GM21717 (cell line): ENCODE measurements at regions not wholly inside any gene's neighbourhood (a gene's known extent, or its start where the extent isn't known, plus 50 kb on each side); places are given as distances from the start of the nearest gene placed in this dataset.
"Not testable (repeated sequence)": the region's sequence is repeated elsewhere in the genome, so short reads cannot be mapped to it uniquely, and the experiment has no call there.

Source experiments
- ATAC-seq: cut with Tn5 transposase; IDR thresholded peaks from one replicate; pipeline ENCODE4 v1.9.1; 2021; ENCODE audit warnings: mild to moderate bottlenecking, moderate library complexity; ENCODE audit not compliant: unreplicated experiment

DNA sequence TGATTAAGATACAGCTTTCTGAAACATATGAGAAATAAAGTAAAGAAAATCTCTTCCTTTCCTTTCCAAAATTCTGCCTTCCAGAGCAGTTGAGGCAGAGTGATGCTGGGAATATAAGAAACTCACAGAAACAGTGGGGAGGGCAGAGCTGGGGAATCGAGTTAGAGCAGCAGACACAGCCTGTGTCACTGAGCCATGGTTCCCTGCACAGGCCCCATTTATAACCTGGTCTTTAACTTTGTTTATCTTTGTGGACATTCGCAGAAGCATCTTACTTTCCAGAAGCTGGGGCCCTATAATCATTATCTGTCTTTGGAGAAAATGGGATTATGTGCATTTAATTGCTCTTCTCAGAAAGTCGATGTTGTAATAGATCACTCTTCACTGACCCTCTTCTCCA is 349.1 kb downstream of the SETD4 start:
- no peak for ATAC-seq

DNA sequence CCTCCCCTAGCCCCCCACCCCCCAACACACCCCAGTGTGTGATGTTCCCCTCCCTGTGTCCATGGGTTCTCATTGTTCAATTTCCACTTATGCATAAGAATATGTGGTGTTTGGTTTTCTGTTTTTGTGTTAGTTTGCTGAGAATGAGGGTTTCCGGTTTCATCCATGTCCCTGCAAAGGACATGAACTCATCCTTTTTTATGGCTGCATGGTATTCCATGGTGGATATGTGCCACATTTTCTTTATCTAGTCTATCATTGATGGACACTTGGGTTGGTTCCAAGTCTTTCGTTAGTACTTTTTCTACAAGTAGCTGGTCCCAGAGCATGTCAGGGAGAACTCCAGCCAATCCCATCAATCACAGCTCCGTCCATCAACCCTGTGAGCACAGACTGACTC is 350.3 kb downstream of the SETD4 start:
- ATAC-seq = not testable (repeated sequence)

DNA sequence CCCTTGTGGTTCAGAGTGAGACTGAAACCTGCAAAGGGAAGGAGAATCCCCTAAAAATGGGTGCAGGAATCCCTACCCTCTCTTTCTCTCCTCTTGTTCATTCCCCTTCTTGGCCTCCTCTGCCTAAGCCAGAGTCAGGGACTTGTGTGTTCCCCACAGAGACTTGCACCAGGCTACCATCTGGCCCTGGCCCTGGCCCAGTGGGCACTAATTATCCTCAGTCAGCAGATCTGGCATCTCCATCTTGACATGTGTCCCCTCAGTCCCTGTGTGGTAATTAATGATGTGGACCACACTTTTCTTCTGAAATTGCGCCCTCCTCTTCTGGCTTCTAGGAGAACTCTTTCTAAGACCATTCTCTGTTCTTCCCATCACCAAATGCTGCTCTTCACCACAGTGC is 354.4 kb downstream of the SETD4 start:
- ATAC-seq = no peak

DNA sequence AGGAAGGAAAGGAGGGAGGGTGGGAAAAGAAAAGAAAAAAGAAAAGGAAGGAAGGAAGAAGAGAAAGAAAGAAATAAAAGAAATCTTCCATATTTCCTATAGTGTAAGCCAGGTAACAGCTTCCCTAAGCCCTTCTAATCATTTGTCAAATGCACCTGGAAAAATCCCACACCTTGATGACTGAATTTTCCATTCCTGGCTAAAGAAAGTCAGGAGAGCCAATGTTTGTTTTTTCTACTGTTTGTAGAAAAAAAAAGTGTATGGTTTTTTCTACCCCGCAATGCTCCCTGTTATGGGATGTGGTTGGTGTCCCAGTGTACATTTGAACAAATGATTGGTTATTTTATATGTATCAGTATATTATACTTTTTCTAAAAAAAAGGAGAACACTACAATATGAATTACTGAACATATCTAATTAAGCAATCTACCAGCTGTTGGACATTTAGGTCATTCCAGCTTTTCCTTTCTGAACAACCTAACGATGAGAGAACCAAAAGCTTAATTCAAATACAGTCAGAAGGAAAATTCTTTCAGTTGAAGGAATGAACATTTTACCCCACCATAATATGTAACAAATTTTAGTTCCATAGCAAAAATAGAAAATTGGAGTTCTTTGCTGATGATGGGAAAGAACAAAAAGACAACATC is 355.0 kb downstream of the SETD4 start:
- no peak for ATAC-seq

DNA sequence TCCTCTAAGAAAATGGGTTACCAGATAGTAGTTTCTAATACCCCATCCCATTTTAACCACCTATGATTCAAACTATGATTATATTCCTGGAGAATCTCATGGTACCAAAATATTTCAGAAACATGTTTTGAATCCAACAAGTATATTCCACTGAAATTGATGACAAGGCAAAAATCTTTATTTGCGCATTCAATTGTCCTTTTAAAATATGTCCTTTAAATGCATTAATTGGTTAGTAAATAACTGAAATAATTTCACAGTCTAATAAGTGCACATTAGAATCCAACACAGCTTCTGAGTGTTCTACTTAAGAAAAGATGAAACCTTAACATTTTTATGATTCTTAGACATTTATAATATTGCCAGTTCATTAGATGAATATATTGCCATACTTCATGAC is 356.6 kb downstream of the SETD4 start:
- no peak for ATAC-seq

DNA sequence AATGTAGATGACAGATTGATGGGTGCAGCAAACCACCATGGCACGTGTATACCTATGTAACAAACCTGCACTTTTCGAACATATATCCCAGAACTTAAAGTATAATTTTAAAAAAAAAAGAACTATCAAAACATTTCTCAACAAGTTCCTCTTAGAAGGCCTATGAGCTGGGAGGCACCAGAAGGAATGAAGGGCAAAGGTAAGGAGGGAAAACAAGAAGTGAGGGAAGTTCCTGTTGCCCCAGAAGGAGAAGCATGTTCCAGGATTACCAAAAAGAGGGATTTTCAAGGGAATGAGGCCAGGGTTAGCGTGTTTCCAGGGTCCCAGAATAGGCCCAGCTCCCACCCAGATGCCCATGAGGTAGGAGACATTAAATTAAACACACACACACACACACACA is 361.0 kb downstream of the SETD4 start:
- ATAC-seq = no peak

DNA sequence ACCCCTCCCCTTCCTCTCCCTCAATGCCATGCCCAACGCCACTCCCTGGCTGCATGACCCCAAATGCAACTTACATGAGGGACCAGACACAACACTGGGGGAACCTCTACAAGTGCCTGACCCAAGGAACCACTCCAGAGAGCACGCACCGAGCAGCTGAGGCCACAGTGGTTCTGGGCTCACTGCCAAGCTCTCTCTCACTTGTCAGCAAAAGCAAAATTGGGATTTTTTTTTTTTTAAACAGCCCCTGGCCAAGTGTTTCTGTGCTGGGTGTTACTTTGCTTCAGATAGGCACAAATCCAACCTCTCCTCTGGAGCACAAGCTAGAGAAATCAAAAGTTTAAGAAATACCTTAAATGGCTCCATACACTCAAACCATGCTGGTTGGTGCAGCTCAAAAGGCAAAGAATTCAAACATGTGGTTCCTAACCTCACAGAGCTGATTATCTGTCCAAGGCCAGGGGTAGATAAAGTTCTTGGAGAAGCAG is 363.0 kb downstream of the SETD4 start:
- ATAC-seq = no peak

DNA sequence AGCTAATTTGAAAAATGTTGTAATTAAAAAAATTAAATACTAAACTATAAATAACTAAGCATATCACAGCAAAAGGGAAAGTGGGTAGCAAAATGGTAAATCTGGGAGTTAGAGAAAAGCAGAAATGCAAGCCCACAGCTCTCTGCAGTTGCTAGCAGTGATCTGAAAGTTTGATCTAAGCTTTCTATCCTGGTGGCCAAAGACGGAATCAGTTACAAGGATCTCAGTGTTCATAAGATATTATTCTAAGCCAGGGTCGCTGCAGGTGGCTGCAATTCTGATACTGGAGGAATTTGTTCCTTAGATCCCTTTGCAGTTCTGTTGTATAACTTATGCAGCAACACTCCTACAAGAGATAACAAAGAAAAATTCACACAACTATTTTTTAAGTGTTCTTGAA is 363.7 kb downstream of the SETD4 start:
- no peak for ATAC-seq

DNA sequence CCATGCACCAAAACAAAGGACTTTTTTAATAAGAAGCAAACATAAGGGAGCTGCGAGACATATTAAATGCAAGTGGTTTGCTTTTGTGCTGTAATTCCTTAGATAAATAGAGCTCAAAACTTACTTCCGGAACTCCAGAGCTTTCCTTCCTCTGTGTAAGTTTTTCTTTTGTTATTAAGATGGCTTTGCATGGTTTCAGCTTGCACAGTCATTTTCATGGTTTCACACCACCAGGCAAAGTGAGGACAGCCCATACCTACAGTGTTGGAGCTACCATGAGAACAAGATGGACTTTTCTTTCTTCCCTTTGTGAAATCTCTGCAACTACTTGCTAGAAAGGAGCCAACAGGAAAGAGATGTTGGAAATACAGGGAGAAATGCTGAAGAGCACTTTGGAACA is 368.0 kb downstream of the SETD4 start:
- ATAC-seq = no peak

DNA sequence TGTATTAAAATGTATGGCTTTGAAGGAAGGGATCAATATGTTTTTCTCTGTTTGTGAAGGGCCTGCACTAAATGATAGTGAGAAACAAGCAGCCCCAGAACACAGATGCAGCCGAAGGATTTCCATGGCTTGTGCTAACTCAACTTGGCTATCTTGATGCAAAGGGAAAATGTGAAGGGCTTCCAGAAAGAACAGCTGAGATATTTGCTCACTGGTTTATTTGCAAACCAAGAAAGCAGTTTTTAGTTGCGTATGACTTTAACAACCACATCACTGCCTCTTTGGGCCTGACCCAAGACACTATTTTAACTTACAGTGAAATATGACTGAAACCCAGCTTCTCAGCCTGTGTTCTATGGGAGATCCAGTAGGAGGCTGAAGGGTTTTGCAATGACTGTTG is 369.9 kb downstream of the SETD4 start:
- ATAC-seq = no peak

DNA sequence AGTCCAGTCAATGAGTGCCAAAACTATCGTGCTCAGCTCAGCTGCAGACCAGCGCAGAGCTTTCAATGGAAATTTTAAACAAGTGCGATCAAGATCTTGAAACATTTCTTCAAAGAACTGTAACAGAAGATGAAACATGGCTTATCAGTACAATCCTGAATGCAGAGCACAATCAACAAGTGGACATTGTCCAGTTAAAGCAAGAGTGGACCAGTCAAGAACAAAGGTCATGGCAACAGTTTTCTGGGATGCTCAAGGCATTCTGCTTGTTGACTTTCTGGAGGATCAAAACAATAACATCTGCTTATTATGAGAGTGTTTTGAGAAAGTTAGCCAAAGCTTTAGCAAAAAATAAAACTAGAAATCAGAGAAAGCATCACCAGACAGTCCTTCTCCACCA is 374.2 kb downstream of the SETD4 start:
- ATAC-seq = no peak

DNA sequence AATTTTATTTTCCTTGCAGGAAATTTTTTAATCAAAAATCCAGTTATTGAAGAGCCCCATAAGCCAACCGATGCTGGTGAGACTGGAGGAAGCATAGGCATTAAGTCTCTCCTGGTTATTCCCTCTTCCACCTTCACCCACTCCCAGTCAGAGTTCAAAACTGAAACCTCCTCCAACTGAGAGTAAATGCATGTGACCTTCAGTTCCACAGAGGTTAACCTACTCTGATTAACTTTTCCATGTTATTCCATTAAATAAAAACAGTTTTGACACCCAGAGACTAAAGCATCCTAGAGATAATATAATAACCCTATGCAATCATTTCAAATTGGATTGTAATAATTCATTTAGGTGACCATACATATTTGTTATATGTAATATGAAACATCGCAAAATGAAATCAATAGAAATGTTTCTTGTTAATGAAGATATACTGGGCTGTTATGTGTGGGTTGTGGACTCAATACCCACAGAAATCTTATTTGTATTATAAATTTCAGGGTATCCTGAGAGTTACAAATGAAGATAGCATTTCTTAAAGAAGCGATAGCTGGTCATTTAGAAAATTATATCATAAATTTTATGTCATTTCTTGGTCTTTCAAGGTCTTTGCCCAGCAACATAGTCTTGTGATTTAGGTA is 376.5 kb downstream of the SETD4 start:
- no peak for ATAC-seq

DNA sequence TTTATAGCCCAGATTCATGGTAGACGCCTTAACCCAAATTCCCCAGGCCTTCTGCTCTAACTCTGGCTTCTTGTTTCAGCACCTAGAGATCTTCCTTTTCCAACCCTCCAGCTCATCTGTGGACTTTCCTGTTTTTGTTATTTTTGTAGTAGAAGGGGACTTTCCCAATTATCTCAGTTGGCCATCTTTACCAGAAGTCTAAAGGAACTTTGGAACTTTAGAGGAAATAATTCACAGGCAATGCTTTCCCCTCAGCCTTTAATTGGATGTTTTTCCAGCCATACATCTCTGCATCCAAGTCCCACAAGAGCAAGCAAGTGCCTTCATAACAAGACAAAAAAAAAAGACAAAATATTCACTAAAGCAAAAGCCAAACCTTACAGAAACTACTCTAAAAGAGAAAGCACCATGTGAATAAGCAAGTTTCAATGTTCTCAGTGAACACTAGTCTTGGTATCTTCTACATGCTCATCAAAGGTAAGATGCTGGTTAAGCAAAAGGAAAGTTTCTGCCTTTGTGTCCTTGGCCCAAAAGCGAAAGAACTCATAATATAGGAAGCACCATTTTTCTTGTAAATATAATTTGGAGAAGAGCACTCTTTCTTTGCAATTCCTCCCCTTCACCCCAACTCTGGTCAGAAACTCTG is 377.3 kb downstream of the SETD4 start:
- no peak for ATAC-seq

DNA sequence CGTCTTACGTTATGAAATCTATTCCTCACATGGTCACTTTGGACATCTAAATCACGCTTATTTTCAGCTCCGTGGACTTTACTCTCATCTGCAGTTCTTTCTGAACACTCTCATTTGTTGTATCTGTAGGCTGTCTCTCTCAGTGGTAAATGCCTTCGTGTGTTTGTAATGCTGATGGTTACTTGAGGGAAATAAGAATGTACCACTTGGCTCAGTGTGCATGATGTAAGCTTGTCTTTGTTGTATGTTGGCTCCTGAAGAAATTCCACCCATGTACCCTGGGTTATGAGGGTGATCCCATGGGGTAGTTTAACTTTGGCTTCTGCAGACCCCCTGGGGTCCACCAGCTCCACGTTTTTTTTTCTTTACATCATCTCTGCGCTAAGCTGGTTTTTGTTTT is 378.4 kb downstream of the SETD4 start:
- no peak for ATAC-seq

DNA sequence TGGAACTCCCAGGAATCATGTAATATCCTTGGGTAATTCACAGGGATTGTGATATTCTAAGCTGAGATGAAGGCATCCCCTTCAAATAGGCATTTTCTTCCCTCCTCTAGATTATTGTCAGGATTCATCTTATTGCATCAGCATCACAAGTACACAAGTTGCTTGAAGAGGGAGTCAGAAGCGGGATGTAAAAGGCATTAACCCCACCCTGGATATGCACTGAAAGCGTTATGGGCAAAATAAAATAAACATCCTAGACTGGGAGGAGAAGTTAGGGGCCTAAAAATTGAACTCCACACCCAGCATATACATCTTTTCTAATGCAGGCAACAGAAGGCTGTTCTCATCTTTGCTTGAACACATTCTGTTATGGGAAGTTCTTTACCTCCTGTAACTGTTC is 381.2 kb downstream of the SETD4 start:
- no peak for ATAC-seq

DNA sequence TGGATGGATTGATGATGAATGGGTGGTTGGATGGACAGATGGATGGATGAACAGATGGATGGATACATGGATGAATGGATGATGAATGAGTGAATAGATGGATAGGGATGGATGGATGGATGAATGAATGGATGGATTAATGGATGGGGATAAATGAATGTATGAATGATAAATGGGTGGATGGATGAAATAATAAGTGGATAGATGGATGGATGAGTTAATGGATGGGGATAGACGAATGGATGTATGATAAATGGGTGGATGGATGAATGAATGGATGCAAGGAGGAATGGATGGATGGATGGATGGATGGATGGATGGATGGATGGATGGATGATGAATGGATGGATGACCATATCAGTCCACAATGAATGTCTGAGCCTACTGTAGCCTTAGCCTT is 381.9 kb downstream of the SETD4 start:
- no peak for ATAC-seq

DNA sequence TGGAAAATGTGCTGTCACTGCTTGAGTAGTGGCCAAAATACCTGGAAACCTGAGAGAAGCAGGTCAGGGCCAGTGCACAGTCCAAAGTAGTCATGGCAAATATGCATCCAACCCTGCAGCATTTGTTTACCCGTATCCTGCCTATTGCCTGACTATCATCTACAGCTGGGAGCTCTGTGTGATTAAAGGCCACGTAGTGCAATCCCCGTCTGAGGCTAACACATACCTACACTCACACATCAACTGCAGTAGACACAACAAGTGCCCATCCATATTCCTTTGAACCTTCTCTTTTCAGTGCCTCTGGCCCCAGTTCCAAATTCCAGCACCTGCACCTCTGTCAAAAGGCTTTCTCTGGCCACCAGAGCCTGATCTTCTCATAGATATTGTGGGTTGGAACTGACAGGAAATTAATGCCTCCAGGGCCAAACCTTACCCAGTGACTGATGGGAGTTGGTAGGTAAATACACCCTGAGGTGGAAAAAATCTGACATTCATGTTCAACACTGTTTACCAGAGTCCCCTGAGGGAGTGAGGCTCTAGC is 383.0 kb downstream of the SETD4 start:
- no peak for ATAC-seq

DNA sequence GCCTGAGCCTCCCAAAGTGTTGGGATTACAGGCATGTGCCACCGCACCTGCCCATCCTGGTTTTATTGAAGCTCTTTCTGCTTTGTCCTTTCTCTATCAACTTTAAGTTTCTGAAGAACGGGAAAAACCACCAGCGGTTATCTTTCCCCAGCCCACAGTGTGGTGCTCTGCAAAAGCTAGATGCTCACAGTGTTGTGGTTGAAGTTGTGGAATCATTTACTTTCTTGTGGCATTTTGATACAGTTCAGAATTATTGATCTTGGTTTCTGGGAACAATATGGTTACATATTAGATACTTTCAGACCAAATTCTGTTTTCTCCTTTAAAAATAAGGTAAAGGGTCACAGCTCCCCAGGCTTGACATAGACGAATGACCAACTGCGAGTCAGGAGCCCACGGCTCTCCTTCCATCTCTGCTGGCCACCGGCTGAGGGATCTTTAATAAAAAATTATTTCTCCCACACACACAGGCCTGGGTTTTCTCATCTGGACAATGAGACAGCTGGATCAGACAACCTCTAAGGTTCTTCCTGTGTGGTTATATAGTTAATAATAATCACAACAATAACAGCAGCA is 385.3 kb downstream of the SETD4 start:
- ATAC-seq = no peak

DNA sequence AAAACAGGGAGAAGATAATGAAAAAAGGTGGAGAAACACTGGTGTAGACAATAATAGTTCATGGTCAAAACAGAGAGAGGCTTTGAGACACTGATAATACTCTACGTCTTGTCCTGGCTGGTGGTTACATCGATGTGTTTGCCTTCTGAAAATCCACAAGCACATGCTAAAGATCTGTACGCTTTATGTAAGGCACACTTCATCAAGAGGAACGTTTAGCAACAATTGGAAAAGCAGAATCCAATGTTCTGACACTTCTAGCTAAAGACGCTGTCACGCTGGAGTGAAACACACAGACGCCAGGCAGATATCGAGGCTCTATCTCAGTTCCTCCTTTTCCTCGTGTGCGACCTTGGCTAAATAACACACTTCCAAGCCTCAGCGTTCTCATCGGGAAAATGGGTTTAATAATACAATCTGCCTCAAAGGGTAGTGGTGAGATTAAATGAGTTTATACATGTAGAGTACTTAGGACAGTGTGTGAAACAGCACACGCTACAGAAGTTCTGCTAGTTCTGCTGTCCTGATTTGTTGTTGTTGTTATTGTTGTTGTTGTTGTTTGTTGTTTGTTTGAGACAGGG is 386.1 kb downstream of the SETD4 start:
- no peak for ATAC-seq

DNA sequence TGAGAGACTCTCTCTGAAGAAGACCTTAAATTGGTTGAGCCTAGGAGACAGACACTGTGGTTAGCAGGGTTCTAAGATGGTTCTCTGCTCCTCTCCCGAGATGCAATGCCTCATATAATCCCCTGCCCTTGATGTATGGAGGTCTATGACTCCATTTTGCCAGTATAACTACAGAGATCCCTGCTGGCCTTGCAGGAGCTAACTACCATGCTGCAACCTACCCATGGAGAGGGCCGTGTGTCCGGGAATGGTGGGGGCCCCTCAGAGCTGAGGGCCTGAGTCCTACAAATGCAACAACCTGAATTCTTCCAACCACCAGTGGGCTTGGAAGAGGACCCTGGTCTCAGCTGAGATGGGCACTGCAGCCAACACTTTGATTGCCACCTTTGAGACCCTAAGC is 388.0 kb downstream of the SETD4 start:
- no peak for ATAC-seq

DNA sequence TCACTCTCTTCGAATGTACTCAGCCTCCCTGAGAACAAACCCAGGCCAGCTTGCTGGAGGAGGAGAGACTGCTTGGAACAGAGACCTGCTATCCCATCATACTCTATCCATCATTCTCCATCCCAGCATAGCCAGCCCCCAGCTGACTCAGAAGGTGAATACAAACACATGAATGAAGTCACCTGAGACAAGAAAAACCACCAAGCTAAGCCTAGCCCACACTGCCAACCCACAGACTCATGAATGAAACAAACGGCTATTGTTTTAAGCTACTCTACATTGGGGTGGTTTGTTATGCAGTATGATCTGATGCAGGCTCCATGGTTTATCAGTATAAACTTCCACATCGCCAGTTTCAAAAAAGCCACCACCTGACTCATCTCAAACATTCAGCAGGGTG is 395.6 kb downstream of the SETD4 start:
- no peak for ATAC-seq
